HEK293T (cell line): ENCODE measurements at regions not wholly inside any gene's neighbourhood (a gene's known extent, or its start where the extent isn't known, plus 50 kb on each side); places are given as distances from the start of the nearest gene placed in this dataset.

Source experiments
- ARNT ChIP-seq: fragments of 450-650 bp; IDR thresholded peaks from 2 replicates; pipeline ENCODE4 v1.6.1; 2017; ENCODE audit warnings: mild to moderate bottlenecking
- BHLHE40 ChIP-seq: fragments of 450-650 bp; IDR thresholded peaks from 2 replicates; pipeline ENCODE4 v1.6.1; 2016; ENCODE audit warnings: mild to moderate bottlenecking, moderate library complexity, borderline replicate concordance
- ELF4 ChIP-seq: fragments of 450-650 bp; IDR thresholded peaks from 2 replicates; pipeline ENCODE4 v1.6.1; 2017; ENCODE audit warnings: antibody characterized with exemption
- FOXA1 ChIP-seq: fragments of 450-650 bp; IDR thresholded peaks from 2 replicates; pipeline ENCODE4 v1.6.1; 2016; ENCODE audit warnings: mild to moderate bottlenecking
- FOXK2 ChIP-seq: fragments of 450-650 bp; IDR thresholded peaks from 2 replicates; pipeline ENCODE4 v1.6.1; 2016; ENCODE audit warnings: mild to moderate bottlenecking
- FOXM1 ChIP-seq: fragments of 450-650 bp; IDR thresholded peaks from 2 replicates; pipeline ENCODE4 v1.6.1; 2017; ENCODE audit warnings: mild to moderate bottlenecking, borderline replicate concordance
- HDGF ChIP-seq: fragments of 450-650 bp; IDR thresholded peaks from 2 replicates; pipeline ENCODE4 v1.6.1; 2017; ENCODE audit warnings: antibody characterized with exemption, borderline replicate concordance
- LEF1 ChIP-seq: fragments of 450-650 bp; IDR thresholded peaks from 2 replicates; pipeline ENCODE4 v1.6.1; 2017; ENCODE audit warnings: mild to moderate bottlenecking, borderline replicate concordance
- SP1 ChIP-seq: fragments of 450-650 bp; IDR thresholded peaks from 2 replicates; pipeline ENCODE4 v1.6.1; 2017
- SUZ12 ChIP-seq: fragments of 450-650 bp; IDR thresholded peaks from 2 replicates; pipeline ENCODE4 v1.6.1; 2016; ENCODE audit warnings: mild to moderate bottlenecking
- TARDBP ChIP-seq: fragments of 450-650 bp; IDR thresholded peaks from 2 replicates; pipeline ENCODE4 v1.6.1; 2016
- ZNF384 ChIP-seq: fragments of 450-650 bp; IDR thresholded peaks from 2 replicates; pipeline ENCODE4 v1.6.1; 2016
- TF ChIP-seq, protein P1 (sequence below): fragments of 450-650 bp; IDR thresholded peaks from 2 replicates; pipeline ENCODE4 v1.6.1; 2016

DNA sequence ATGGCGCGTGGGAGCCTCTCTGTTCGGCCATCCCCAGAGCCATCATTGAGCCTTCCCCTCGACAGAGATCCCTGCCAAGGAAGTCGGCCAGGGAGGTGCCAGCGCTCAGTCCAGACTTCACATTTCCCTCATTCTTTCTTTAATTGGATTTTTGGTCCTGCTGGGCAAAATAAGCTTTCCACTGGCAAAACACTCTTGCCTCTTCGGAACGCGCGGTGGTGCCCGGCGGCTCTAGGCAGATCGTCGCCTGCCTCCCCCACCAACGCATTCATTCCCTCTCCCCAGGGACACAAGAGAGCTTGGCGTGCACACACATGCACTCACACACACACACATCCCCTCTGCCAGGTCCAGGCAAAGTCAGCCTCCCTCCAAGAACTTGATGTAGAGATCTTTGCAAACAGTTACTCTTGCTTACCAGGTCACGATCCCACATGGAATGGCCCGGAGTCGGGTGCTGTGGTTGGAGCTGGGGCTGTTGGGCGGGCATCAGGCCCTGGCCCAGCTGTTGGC, 257.1 kb downstream of the BCOR start:
- TF ChIP-seq BHLHE40 (no peak), SP1 (no peak), FOXM1 (no peak), SUZ12 (no peak), LEF1 (no peak), ELF4 (no peak), TARDBP (no peak), HDGF (no peak), ZNF384 (no peak), FOXK2 (no peak), ARNT (no peak), FOXA1 (no peak)
- TF ChIP-seq, protein P1, sequence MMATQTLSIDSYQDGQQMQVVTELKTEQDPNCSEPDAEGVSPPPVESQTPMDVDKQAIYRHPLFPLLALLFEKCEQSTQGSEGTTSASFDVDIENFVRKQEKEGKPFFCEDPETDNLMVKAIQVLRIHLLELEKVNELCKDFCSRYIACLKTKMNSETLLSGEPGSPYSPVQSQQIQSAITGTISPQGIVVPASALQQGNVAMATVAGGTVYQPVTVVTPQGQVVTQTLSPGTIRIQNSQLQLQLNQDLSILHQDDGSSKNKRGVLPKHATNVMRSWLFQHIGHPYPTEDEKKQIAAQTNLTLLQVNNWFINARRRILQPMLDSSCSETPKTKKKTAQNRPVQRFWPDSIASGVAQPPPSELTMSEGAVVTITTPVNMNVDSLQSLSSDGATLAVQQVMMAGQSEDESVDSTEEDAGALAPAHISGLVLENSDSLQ, result no peak
